WTC11 (cell line): ENCODE measurements at regions not wholly inside any gene's neighbourhood (a gene's known extent, or its start where the extent isn't known, plus 50 kb on each side); places are given as distances from the start of the nearest gene placed in this dataset.

Experiments
- ATAC-seq: fragments of 200-7000 bp; cut with Tn5 transposase; 2 replicates; pipeline ENCODE4 v1.10.0; 2021; ENCODE audit warnings: mild to moderate bottlenecking, moderate library complexity
- CTCF ChIA-PET: fragments of 300-600 bp; sonication (Branson Sonifier 250); formaldehyde crosslinking; loops from one replicate; lab custom pipeline; 2021; ENCODE audit warnings: antibody characterized with exemption; lab: Charles Lee
- POLR2A ChIA-PET: fragments of 350-600 bp; sonication (Branson Sonifier 250); formaldehyde crosslinking; loops from one replicate; lab custom pipeline; 2021; ENCODE audit warnings: antibody characterized with exemption; lab: Charles Lee
- DNase-seq: peaks from one replicate; pipeline ENCODE4 v3.0.0; 2021; ENCODE audit warnings: low spot score
- H3K27ac Mint-ChIP-seq: 2 replicates; pipeline ENCODE4 v1.8.0; 2021; ENCODE audit warnings: mixed read lengths
- H3K27me3 Mint-ChIP-seq: 2 replicates; pipeline ENCODE4 v1.8.0; 2021; ENCODE audit warnings: low read depth, mild to moderate bottlenecking, moderate library complexity, mixed read lengths
- H3K36me3 Mint-ChIP-seq: 2 replicates; pipeline ENCODE4 v1.8.0; 2021; ENCODE audit warnings: mixed read lengths
- H3K4me1 Mint-ChIP-seq: 2 replicates; pipeline ENCODE4 v1.8.0; 2022; ENCODE audit warnings: mixed read lengths
- H3K4me3 Mint-ChIP-seq: 2 replicates; pipeline ENCODE4 v1.8.0; 2021; ENCODE audit warnings: mild to moderate bottlenecking, moderate library complexity, mixed read lengths
- H3K9me3 Mint-ChIP-seq: 2 replicates; pipeline ENCODE4 v1.8.0; 2021; ENCODE audit warnings: mixed read lengths
- CDX4 ChIP-seq: fragments of 250-450 bp; sonication (Bioruptor Pico); IDR thresholded peaks from 2 replicates; pipeline ENCODE4 v1.9.0; 2021; ENCODE audit warnings: moderate library complexity, mild to moderate bottlenecking, inconsistent platforms, borderline replicate concordance
- FOXP4 ChIP-seq: sonication (generic); formaldehyde crosslinking; IDR thresholded peaks from 2 replicates; pipeline ENCODE4 v1.8.0; 2022; ENCODE audit warnings: mild to moderate bottlenecking, missing genetic modification reagents
- IRF1 ChIP-seq: sonication (generic); formaldehyde crosslinking; IDR thresholded peaks from 2 replicates; pipeline ENCODE4 v1.8.0; 2023; ENCODE audit warnings: missing genetic modification reagents
- MAX ChIP-seq: sonication (generic); formaldehyde crosslinking; IDR thresholded peaks from 2 replicates; pipeline ENCODE4 v1.8.0; 2022; ENCODE audit warnings: mild to moderate bottlenecking, missing genetic modification reagents
- NR1H2 ChIP-seq: sonication (generic); formaldehyde crosslinking; IDR thresholded peaks from 2 replicates; pipeline ENCODE4 v1.9.0; 2021; ENCODE audit warnings: mild to moderate bottlenecking, moderate library complexity, missing genetic modification reagents
- OVOL2 ChIP-seq: fragments of 250-450 bp; sonication (Bioruptor Pico); IDR thresholded peaks from 2 replicates; pipeline ENCODE4 v1.9.0; 2021; ENCODE audit warnings: mild to moderate bottlenecking, borderline replicate concordance
- SMAD3 ChIP-seq: sonication (generic); formaldehyde crosslinking; IDR thresholded peaks from 2 replicates; pipeline ENCODE4 v1.8.0; 2022; ENCODE audit warnings: missing genetic modification reagents, mild to moderate bottlenecking, borderline replicate concordance
- SOX15 ChIP-seq: fragments of 250-450 bp; sonication (Bioruptor Pico); IDR thresholded peaks from 2 replicates; pipeline ENCODE4 v1.9.0; 2021; ENCODE audit warnings: mild to moderate bottlenecking
- STAT6 ChIP-seq: sonication (generic); formaldehyde crosslinking; conservative IDR thresholded peaks from 2 replicates; pipeline ENCODE4 v1.8.1; 2023; ENCODE audit warnings: mild to moderate bottlenecking, low read depth, missing genetic modification reagents, moderate library complexity
- TCF7 ChIP-seq: sonication (generic); formaldehyde crosslinking; IDR thresholded peaks from 2 replicates; pipeline ENCODE4 v1.8.0; 2022; ENCODE audit warnings: mild to moderate bottlenecking, low read depth, missing genetic modification reagents, moderate library complexity
- ZNF532 ChIP-seq: fragments of 250-450 bp; sonication (Bioruptor Pico); IDR thresholded peaks from 2 replicates; pipeline ENCODE4 v1.9.0; 2021; ENCODE audit warnings: mild to moderate bottlenecking, borderline replicate concordance
- ZNF671 ChIP-seq: fragments of 250-450 bp; sonication (Bioruptor Pico); IDR thresholded peaks from 2 replicates; pipeline ENCODE4 v1.8.0; 2021; ENCODE audit warnings: mild to moderate bottlenecking

- Mint-ChIP-seq H3K27me3 (peaks cover 15% of the 10 kb centered on the region), H3K4me1 (peaks cover 8% of the 10 kb centered on the region), H3K4me3 (no peak overlapping the region), H3K9me3 (no peaks in the 10 kb centered on the region), H3K27ac (no peak overlapping the region), H3K36me3 (no peaks in the 10 kb centered on the region)
- POLR2A ChIA-PET = no interaction called here
- TF ChIP-seq IRF1 (CRISPR knock-in tag) (no peak), CDX4 (no peak), ZNF671 (CRISPR knock-in tag) (no peak), FOXP4 (CRISPR knock-in tag) (no peak), ZNF532 (CRISPR knock-in tag) (no peak), SOX15 (CRISPR knock-in tag) (no peak), SMAD3 (no peak), OVOL2 (no peak)
- CTCF ChIA-PET = no interaction called here
- ATAC-seq (no peak), DNase-seq (no peak)
Observed at GRCh38 chr1:181310560-181310959, 172.8 kb upstream of the CACNA1E start.

GRCh38 chr1:181312946-181313345 is 170.4 kb upstream of the CACNA1E start:
- peaks cover 39% of the 10 kb centered on the region for H3K27me3 Mint-ChIP-seq
- no peak for DNase-seq
- CTCF ChIA-PET = interaction anchor here (2.2 to 5.4 kb wide), 2 partner anchors 112 to 124 kb away, joined by 7 to 27 read pairs; no protein-coding TSS in a partner anchor

More at GRCh38 chr1:181312946-181313345, 170.4 kb upstream of the CACNA1E start:
- Mint-ChIP-seq H3K4me3 (no peak overlapping the region), H3K36me3 (no peaks in the 10 kb centered on the region), H3K27ac (no peak overlapping the region), H3K9me3 (no peaks in the 10 kb centered on the region), H3K4me1 (peaks cover 13% of the 10 kb centered on the region)
- POLR2A ChIA-PET = no interaction called here
- ATAC-seq = no peak
- TF ChIP-seq STAT6 (CRISPR knock-in tag) (no peak), NR1H2 (no peak), MAX (no peak), TCF7 (no peak)
